IgD-negative memory B cell (primary cell): ENCODE measurements at regions not wholly inside any gene's neighbourhood (a gene's known extent, or its start where the extent isn't known, plus 50 kb on each side); places are given as distances from the start of the nearest gene placed in this dataset.
A peak's percentile ranks its signal among the peaks of the same experiment; 100 is the strongest.
"Not testable (repeated sequence)": the region's sequence is repeated elsewhere in the genome, so short reads cannot be mapped to it uniquely, and the experiment has no call there.

Experiments
- H3K27ac Mint-ChIP-seq, 3 donors: one replicate each; pipeline ENCODE4 v1.8.0; 2020 to 2022; ENCODE audit warnings: mild to moderate bottlenecking in 3 of 3, mixed read lengths in 3 of 3, moderate library complexity in 1 of 3
- H3K27me3 Mint-ChIP-seq: one replicate; pipeline ENCODE4 v1.8.0; 2021; ENCODE audit warnings: mixed read lengths
- H3K36me3 Mint-ChIP-seq: one replicate; pipeline ENCODE4 v1.8.0; 2020; ENCODE audit warnings: mild to moderate bottlenecking, mixed read lengths
- H3K4me1 Mint-ChIP-seq, 3 donors: one replicate each; pipeline ENCODE4 v1.8.0; 2020 to 2022; ENCODE audit warnings: mixed read lengths in 3 of 3, mild to moderate bottlenecking in 1 of 3
- H3K4me3 Mint-ChIP-seq, 4 donors: one replicate each; pipeline ENCODE4 v1.8.0; 2020 to 2022; ENCODE audit warnings: mild to moderate bottlenecking in 4 of 4, mixed read lengths in 4 of 4, moderate library complexity in 3 of 4
- H3K9me3 Mint-ChIP-seq, 3 donors: one replicate each; pipeline ENCODE4 v1.8.0; 2020 to 2021; ENCODE audit warnings: mixed read lengths in 3 of 3, mild to moderate bottlenecking in 1 of 3

DNA sequence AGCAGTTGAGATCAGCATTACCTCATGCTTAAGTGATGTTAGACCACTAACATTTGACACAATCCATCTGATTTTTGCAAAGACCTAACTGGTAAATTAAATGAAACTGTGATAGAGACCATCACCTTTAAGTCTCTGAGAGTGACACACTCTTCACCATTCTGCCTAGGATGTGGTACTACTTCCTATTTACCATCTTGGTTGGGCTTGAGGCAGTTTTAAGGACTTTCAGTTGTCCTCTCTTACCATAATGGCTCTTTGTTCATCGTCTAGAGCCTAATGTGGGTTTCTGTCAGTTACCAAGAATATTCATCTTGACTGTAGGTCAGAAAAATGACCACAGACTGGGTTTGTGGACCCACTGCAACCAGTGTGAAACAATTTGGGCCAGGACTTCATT, 158.1 kb downstream of the CETN3 start:
- Mint-ChIP-seq H3K4me3 (no peak overlapping the region), H3K4me1 (peaks cover 0 to 1% (median 0%) of the 10 kb centered on the region in 3 donors), H3K9me3 (no peaks in the 10 kb centered on the region), H3K36me3 (no peaks in the 10 kb centered on the region), H3K27me3 (no peaks in the 10 kb centered on the region), H3K27ac (no peak overlapping the region)

GRCh38 chr5:90248640-90249039, 160.9 kb downstream of the CETN3 start:
- Mint-ChIP-seq H3K4me1 (peaks cover 0 to 1% (median 0%) of the 10 kb centered on the region in 3 donors), H3K27me3 (peaks cover 2% of the 10 kb centered on the region), H3K36me3 (no peaks in the 10 kb centered on the region), H3K4me3 (no peak overlapping the region), H3K9me3 (no peaks in the 10 kb centered on the region), H3K27ac (no peak overlapping the region)

- H3K4me1 Mint-ChIP-seq, H3K27ac Mint-ChIP-seq, H3K27me3 Mint-ChIP-seq, H3K9me3 Mint-ChIP-seq, H3K4me3 Mint-ChIP-seq, H3K36me3 Mint-ChIP-seq: not testable (repeated sequence)
Measured at GRCh38 chr5:90243848-90244247, 165.7 kb downstream of the CETN3 start.

DNA sequence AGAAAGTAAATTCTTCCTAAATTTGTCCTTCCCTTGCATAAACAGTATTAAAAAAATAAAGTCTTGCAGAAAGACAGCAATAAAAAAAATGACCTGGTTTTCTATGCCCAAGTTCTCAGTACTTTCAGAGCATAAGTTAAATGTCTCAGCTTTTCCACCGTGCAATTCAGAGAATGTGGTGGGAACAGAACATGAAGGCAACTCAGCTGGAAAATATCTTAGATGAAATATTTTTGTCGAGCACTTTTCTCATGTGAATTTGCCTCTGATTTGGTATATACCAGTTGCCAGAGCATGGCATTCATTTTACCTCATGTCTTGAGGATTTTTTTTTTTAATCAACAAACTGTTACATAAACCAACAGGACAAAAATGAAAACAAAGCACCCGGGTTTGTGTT, 176.1 kb downstream of the CETN3 start:
- H3K36me3 Mint-ChIP-seq = no peaks in the 10 kb centered on the region
- peaks cover 4% of the 10 kb centered on the region for H3K27me3 Mint-ChIP-seq
- H3K9me3 Mint-ChIP-seq = no peaks in the 10 kb centered on the region
- H3K27ac Mint-ChIP-seq = no peak overlapping the region
- no peak overlapping the region for H3K4me3 Mint-ChIP-seq
- H3K4me1 Mint-ChIP-seq = peaks cover 0 to 2% (median 0%) of the 10 kb centered on the region in 3 donors

- Mint-ChIP-seq H3K36me3 (no peaks in the 10 kb centered on the region), H3K27ac (no peak overlapping the region), H3K9me3 (no peaks in the 10 kb centered on the region), H3K4me3 (no peak overlapping the region), H3K27me3 (peaks cover 4% of the 10 kb centered on the region), H3K4me1 (peaks cover 0 to 2% (median 0%) of the 10 kb centered on the region in 3 donors)
Measured at GRCh38 chr5:90231688-90232087, 177.9 kb downstream of the CETN3 start.

DNA sequence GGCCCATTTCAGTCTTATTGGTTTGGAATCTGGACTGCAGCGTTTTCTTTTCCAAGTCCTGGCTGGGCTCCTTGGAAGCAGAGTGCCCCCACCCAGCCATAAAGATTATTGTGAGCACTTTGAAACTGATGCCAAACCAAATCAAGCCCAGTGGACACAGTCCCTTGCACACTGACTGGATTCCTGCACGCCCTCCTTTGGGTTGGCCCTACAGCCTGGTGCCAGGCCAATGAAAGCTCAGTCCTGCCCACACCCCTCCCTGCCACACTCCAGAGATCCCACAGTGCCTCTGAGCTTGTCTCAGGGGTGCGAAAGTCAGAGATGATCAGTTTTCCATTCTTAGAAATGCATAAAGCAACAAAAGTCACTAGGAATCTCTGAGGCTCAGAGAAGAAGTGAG, 181.9 kb downstream of the CETN3 start:
- Mint-ChIP-seq H3K9me3 (no peaks in the 10 kb centered on the region), H3K4me1 (peaks cover 0 to 2% (median 0%) of the 10 kb centered on the region in 3 donors), H3K27ac (no peak overlapping the region), H3K27me3 (peaks cover 3% of the 10 kb centered on the region), H3K4me3 (no peak overlapping the region), H3K36me3 (no peaks in the 10 kb centered on the region)

- Mint-ChIP-seq H3K36me3 (no peaks in the 10 kb centered on the region), H3K9me3 (no peaks in the 10 kb centered on the region)
Measured at GRCh38 chr5:90226433-90227099, 183.0 kb downstream of the CETN3 start.

GRCh38 chr5:90224342-90224741, 185.2 kb downstream of the CETN3 start:
- Mint-ChIP-seq H3K9me3 (no peaks in the 10 kb centered on the region), H3K4me1 (no peaks in the 10 kb centered on the region), H3K4me3 (peak overlapping the region in 1 of 4 donors; percentile 7), H3K27me3 (no peaks in the 10 kb centered on the region), H3K27ac (no peak overlapping the region), H3K36me3 (no peaks in the 10 kb centered on the region)

More at GRCh38 chr5:90226433-90227099, 183.0 kb downstream of the CETN3 start:
- Mint-ChIP-seq H3K4me3 (no peak overlapping the region), H3K27ac (no peak overlapping the region), H3K27me3 (peaks cover under 1% of the 10 kb centered on the region), H3K4me1 (no peaks in the 10 kb centered on the region)

DNA sequence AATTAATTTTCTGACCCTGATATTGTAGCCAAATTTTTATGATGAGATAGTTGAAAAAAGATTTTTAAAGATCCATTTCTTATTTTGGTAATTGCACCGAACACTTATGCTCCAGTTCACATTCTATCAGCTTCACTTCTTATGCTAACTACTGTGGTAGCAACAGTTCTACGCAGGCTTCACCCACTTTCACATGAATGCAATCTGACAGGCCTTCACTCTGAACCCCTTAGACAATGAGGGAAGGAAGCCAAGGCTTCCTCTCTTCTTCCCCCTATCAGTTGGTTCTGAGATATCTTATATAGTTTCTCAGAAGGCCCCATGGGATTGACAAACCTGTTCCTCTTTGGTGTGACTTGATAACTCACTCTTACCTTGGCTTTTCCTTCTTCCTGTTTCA, 185.8 kb downstream of the CETN3 start:
- no peaks in the 10 kb centered on the region for H3K27me3 Mint-ChIP-seq
- no peak overlapping the region for H3K27ac Mint-ChIP-seq
- no peaks in the 10 kb centered on the region for H3K36me3 Mint-ChIP-seq
- no peak overlapping the region for H3K4me3 Mint-ChIP-seq
- H3K4me1 Mint-ChIP-seq = no peaks in the 10 kb centered on the region
- no peaks in the 10 kb centered on the region for H3K9me3 Mint-ChIP-seq

- Mint-ChIP-seq H3K4me3 (no peak overlapping the region), H3K27me3 (no peaks in the 10 kb centered on the region), H3K36me3 (no peaks in the 10 kb centered on the region), H3K27ac (no peak overlapping the region), H3K4me1 (no peaks in the 10 kb centered on the region), H3K9me3 (no peaks in the 10 kb centered on the region)
Measured at GRCh38 chr5:90221951-90222350, 187.6 kb downstream of the CETN3 start.

DNA sequence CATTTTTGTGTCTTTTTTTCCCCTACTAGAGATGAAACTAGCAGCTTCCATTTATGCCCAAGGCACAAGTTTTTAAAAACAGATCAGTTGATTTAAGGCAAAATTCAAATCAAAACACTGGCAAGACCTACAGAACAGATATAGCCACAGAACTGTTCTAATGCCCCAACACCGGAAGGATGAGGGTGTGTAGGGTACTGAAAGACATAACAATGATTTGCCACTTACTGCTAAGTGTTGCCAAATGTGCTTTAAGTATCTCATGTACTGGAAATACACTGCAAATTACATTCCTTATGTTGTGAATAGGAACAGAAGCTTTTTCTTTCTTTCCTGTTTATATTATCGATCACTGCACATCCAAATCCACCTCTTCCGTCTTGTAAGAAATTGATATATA, 189.0 kb downstream of the CETN3 start:
- Mint-ChIP-seq H3K27ac (no peak overlapping the region), H3K9me3 (peaks cover 0 to 2% (median 0%) of the 10 kb centered on the region in 3 donors), H3K4me1 (no peaks in the 10 kb centered on the region), H3K27me3 (no peaks in the 10 kb centered on the region), H3K4me3 (no peak overlapping the region), H3K36me3 (no peaks in the 10 kb centered on the region)

DNA sequence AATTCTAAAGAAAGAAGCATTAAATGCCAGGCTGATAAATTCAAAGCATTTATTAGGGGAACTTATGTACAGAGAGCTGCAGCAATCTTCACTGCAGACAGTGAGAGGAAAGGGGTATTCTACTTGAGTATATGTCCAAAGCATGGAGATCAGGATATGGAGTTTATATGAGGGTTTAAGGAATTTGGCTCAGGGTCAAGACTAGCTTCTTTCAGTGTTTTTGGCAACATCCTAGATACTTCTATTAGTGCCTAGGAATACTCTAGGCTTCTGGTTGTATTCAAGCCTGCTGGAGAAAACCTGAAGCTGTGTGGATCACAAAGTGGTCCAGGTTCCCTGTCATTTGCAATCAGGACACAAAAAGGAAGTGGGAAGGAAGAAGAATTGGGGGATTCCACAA, 194.6 kb downstream of the CETN3 start:
- no peaks in the 10 kb centered on the region for H3K4me1 Mint-ChIP-seq
- no peaks in the 10 kb centered on the region for H3K36me3 Mint-ChIP-seq
- no peak overlapping the region for H3K27ac Mint-ChIP-seq
- no peak overlapping the region for H3K4me3 Mint-ChIP-seq
- no peaks in the 10 kb centered on the region for H3K27me3 Mint-ChIP-seq
- peaks cover 0 to 4% (median 2%) of the 10 kb centered on the region in 3 donors for H3K9me3 Mint-ChIP-seq

GRCh38 chr5:90208323-90208722, 201.2 kb downstream of the CETN3 start:
- H3K9me3 Mint-ChIP-seq = peaks cover 1 to 10% (median 4%) of the 10 kb centered on the region in 3 donors
- H3K4me3 Mint-ChIP-seq, H3K4me1 Mint-ChIP-seq, H3K27me3 Mint-ChIP-seq, H3K27ac Mint-ChIP-seq, H3K36me3 Mint-ChIP-seq: not testable (repeated sequence)

- H3K27ac Mint-ChIP-seq = no peak overlapping the region
- no peaks in the 10 kb centered on the region for H3K36me3 Mint-ChIP-seq
- peaks cover 0 to 10% (median 4%) of the 10 kb centered on the region in 3 donors for H3K9me3 Mint-ChIP-seq
- H3K27me3 Mint-ChIP-seq = no peaks in the 10 kb centered on the region
- no peak overlapping the region for H3K4me3 Mint-ChIP-seq
- H3K4me1 Mint-ChIP-seq = peaks cover 0 to 4% (median 0%) of the 10 kb centered on the region in 3 donors
Measured at GRCh38 chr5:90201923-90202322, 207.6 kb downstream of the CETN3 start.

GRCh38 chr5:90193185-90193822, 216.3 kb downstream of the CETN3 start:
- Mint-ChIP-seq H3K27ac (no peak overlapping the region), H3K27me3 (peaks cover 4% of the 10 kb centered on the region), H3K9me3 (no peaks in the 10 kb centered on the region), H3K4me1 (peaks cover 0 to 3% (median 0%) of the 10 kb centered on the region in 3 donors), H3K4me3 (no peak overlapping the region), H3K36me3 (no peaks in the 10 kb centered on the region)
